Peyer's patch (tissue), 4 donors: ENCODE measurements at regions not wholly inside any gene's neighbourhood (a gene's known extent, or its start where the extent isn't known, plus 50 kb on each side); places are given as distances from the start of the nearest gene placed in this dataset.

ENCODE experiments used
- POLR2A ChIP-seq, 2 donors: fragments of 450-650 bp; IDR thresholded peaks; one replicate each; pipeline ENCODE4 v1.5.1; 2017; ENCODE audit warnings: antibody characterized with exemption in 2 of 2, mild to moderate bottlenecking in 2 of 2, moderate library complexity in 2 of 2
- TF ChIP-seq, protein P1 (sequence below), 6 experiments: fragments of 450-650 bp in 4 of 6; fragments of 200-600 bp in 2 of 6; sonication (generic) in 1 of 6; IDR thresholded peaks; one replicate each; pipeline ENCODE4 v1.5.1; 2017 to 2019; ENCODE audit warnings: antibody characterized with exemption in 6 of 6, mild to moderate bottlenecking in 3 of 6, moderate library complexity in 1 of 6

DNA sequence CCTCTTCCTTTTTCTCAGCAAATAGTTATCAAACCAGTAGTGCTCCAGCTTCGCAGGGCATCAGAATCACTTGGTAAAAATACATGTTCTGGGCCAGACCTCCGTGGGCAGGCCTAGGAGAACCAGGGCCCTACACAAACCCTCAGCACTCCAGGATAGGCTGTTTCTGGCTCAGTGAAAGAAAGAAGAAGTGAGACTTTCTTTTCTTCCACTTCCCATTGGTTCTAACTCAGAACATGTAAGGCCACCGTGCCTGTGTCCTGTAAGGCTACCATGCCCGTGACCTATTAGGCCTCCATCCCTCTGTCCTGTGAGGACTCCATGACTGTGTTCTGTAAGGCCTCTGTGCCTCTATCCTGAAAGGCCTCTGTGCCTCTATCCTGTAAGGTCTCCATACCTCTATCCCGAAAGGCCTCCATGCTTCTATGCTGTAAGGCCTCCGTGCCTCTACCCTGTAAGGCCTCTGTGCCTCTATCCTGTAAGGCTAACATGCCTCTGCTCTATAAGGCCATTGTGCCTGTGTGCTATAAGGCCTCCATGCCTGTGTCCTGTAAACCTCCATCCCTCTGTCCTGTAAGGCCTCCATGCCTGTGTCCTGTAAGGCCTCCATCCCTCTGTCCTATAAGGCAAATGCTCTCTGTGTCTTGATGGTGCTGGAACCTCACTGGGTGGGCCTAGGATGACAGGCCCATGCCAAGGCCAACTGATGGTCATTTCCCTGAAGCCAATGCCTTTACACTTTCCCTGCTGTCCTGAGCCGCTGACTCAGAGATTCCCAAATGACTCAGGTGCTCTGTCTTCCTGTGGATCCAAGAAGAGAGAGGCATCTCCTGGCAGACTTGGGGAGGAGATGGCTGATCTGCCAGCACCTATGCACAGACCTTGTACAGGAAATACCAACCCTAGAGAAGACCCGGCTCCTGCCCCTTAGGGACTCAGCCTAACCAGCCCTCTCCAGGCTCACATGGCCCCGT, 96.6 kb upstream of the CACUL1 start:
- no peak for TF ChIP-seq POLR2A (IDR thresholded peaks at IDR 0.05)
- TF ChIP-seq, protein P1, sequence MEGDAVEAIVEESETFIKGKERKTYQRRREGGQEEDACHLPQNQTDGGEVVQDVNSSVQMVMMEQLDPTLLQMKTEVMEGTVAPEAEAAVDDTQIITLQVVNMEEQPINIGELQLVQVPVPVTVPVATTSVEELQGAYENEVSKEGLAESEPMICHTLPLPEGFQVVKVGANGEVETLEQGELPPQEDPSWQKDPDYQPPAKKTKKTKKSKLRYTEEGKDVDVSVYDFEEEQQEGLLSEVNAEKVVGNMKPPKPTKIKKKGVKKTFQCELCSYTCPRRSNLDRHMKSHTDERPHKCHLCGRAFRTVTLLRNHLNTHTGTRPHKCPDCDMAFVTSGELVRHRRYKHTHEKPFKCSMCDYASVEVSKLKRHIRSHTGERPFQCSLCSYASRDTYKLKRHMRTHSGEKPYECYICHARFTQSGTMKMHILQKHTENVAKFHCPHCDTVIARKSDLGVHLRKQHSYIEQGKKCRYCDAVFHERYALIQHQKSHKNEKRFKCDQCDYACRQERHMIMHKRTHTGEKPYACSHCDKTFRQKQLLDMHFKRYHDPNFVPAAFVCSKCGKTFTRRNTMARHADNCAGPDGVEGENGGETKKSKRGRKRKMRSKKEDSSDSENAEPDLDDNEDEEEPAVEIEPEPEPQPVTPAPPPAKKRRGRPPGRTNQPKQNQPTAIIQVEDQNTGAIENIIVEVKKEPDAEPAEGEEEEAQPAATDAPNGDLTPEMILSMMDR (IDR thresholded peaks at IDR 0.05), result no peak
